T-helper 1 cell (primary cell): ENCODE measurements at regions not wholly inside any gene's neighbourhood (a gene's known extent, or its start where the extent isn't known, plus 50 kb on each side); places are given as distances from the start of the nearest gene placed in this dataset.
"Not testable (repeated sequence)": the region's sequence is repeated elsewhere in the genome, so short reads cannot be mapped to it uniquely, and the experiment has no call there.

Source experiments
- DNase-seq, 5 donors: peaks; one replicate each; pipeline ENCODE4 v3.0.0-alpha.2; 2012 to 2020

GRCh38 chr21:29396951-29397455 lies 98.3 kb downstream of the BACH1 start:
- no peak for DNase-seq

GRCh38 chr21:29403301-29403700 lies 104.6 kb downstream of the BACH1 start:
- DNase-seq, result no peak

GRCh38 chr21:29403922-29404538 lies 105.3 kb downstream of the BACH1 start:
- DNase-seq, result no peak

- DNase-seq, result no peak
These were observed 106.9 kb downstream of the BACH1 start for GRCh38 chr21:29405503-29406122.

GRCh38 chr21:29406385-29406784 lies 107.7 kb downstream of the BACH1 start:
- no peak for DNase-seq

- DNase-seq, result no peak
These were observed 108.8 kb downstream of the BACH1 start for GRCh38 chr21:29407571-29407970.

GRCh38 chr21:29413683-29414082 lies 115.0 kb downstream of the BACH1 start:
- DNase-seq, result no peak

- DNase-seq, result no peak
These were observed 117.5 kb downstream of the BACH1 start for GRCh38 chr21:29416268-29416667.

- no peak for DNase-seq
These were observed 120.1 kb downstream of the BACH1 start for GRCh38 chr21:29418813-29419212.

GRCh38 chr21:29419422-29419821 lies 120.7 kb downstream of the BACH1 start:
- DNase-seq, result no peak

- DNase-seq, result no peak
These were observed 124.6 kb downstream of the BACH1 start for GRCh38 chr21:29423099-29423870.

GRCh38 chr21:29424728-29425127 lies 126.0 kb downstream of the BACH1 start:
- DNase-seq, result no peak

- no peak for DNase-seq
These were observed 130.5 kb downstream of the BACH1 start for GRCh38 chr21:29429218-29429617.

- no peak for DNase-seq
These were observed 131.3 kb downstream of the BACH1 start for GRCh38 chr21:29430030-29430429.

GRCh38 chr21:29430576-29430975 lies 131.9 kb downstream of the BACH1 start:
- no peak for DNase-seq

GRCh38 chr21:29431178-29431577 lies 132.5 kb downstream of the BACH1 start:
- DNase-seq, result no peak

- DNase-seq, result no peak
These were observed 133.0 kb downstream of the BACH1 start for GRCh38 chr21:29431680-29432079.

GRCh38 chr21:29433366-29434059 lies 134.8 kb downstream of the BACH1 start:
- no peak for DNase-seq

GRCh38 chr21:29434081-29434480 lies 135.4 kb downstream of the BACH1 start:
- DNase-seq, result no peak

- DNase-seq, result not testable (repeated sequence)
These were observed 136.3 kb downstream of the BACH1 start for GRCh38 chr21:29434982-29435381.

GRCh38 chr21:29436143-29436542 lies 137.4 kb downstream of the BACH1 start:
- DNase-seq, result peak in 4 of 5 donors; percentile 12 to 36 (median 22)

GRCh38 chr21:29436650-29437049 lies 137.9 kb downstream of the BACH1 start:
- no peak for DNase-seq

- DNase-seq, result no peak
These were observed 142.9 kb downstream of the BACH1 start for GRCh38 chr21:29441651-29442050.
